NCI-H2171 treated with DMSO at 0.1 percent for 48 hours (cell line): ENCODE measurements at regions not wholly inside any gene's neighbourhood (a gene's known extent, or its start where the extent isn't known, plus 50 kb on each side); places are given as distances from the start of the nearest gene placed in this dataset.

Experiments used
- DNase-seq: peaks from one replicate; lab custom pipeline; 2025; lab: John Stamatoyannopoulos, UW

GRCh38 chr6:141677598-141678211 is 455.0 kb upstream of the GJE1 start:
- peak; percentile 48 for DNase-seq

DNA sequence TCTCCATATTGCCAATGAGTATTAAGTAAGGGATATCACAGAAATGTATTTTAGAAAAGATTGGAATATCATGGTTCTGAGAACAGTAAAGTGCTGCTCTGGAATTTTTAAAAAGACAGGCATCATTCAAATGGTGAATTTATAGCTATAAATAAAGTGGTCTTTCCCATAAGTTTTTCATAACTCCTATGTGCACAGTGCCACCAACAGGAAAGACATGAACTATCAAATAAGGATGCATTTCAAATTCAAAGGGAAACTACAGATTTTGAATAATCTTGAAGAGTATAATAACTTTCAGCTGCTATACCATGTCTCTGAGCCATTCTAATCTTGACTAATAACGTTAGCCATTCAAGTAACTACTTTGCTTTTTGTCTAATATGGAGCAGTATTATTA is 456.8 kb upstream of the GJE1 start:
- peak; percentile 15 for DNase-seq

DNA sequence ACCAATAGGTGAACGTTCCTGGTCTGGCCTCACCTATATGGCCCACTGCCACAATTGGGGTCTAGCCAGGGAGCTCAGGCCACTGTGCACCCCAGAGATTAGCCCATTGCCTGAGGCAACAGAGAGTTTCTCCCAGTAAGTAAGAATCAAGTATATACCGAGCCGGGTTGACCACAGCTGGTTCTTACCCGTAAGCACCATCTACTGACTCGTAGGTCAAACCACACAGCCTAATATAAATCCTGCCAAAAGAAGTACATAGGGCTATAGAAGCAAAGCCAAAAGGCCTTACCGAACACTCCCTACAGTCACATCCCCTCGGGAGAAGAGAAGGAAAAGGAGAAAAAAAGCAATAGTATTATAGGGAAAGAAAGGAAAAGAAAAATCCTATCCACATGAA is 463.6 kb upstream of the GJE1 start:
- DNase-seq, result no peak

GRCh38 chr6:141667580-141668309 is 465.0 kb upstream of the GJE1 start:
- DNase-seq, result no peak

GRCh38 chr6:141666187-141666586 is 466.5 kb upstream of the GJE1 start:
- DNase-seq, result no peak

- no peak for DNase-seq
Observed at GRCh38 chr6:141664744-141665143, 468.0 kb upstream of the GJE1 start.

- DNase-seq, result no peak
Observed at GRCh38 chr6:141659582-141659981, 473.1 kb upstream of the GJE1 start.

- no peak for DNase-seq
Observed at GRCh38 chr6:141658696-141659095, 474.0 kb upstream of the GJE1 start.

- no peak for DNase-seq
Observed at GRCh38 chr6:141657812-141658211, 474.9 kb upstream of the GJE1 start.

- DNase-seq, result peak; percentile 42
Observed at GRCh38 chr6:141653590-141653989, 479.1 kb upstream of the GJE1 start.

DNA sequence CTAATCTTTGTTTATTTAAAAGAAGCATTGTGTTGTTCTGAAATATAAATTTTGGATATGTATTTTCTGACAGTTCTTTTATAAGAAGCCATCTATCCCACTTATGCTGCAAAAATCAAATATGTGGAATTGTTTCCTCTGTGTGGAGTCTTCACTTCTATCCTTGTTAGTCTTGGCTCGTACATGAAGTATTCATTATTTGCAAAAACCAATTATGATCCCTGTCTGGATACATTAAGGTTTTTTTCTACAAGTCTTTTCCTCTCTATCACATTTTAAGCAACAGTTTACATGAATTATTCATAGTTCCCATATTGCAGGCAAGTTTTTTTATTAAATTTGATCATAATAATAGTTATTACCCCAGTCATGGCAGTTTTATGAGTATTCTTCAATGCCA is 490.8 kb upstream of the GJE1 start:
- no peak for DNase-seq

DNA sequence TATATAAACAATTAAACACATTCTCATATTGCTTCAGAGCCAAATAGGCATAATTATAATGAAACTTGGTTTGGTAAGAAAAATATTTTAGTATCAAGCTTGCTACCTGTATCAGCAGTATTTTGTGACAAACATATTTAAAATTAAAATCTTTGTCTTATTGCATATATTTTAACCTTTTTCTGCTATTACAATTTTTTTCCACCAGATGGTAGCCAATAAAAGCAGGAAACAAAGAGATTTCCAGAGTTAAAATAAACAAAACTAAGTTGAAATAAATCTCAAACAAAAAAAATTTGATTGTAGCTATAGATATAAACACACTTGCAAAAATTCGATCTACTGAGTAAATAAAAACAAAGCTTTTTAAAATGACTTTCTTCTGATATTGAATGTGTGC is 491.3 kb upstream of the GJE1 start:
- no peak for DNase-seq

- DNase-seq, result no peak
Observed at GRCh38 chr6:141635621-141636020, 497.1 kb upstream of the GJE1 start.

DNA sequence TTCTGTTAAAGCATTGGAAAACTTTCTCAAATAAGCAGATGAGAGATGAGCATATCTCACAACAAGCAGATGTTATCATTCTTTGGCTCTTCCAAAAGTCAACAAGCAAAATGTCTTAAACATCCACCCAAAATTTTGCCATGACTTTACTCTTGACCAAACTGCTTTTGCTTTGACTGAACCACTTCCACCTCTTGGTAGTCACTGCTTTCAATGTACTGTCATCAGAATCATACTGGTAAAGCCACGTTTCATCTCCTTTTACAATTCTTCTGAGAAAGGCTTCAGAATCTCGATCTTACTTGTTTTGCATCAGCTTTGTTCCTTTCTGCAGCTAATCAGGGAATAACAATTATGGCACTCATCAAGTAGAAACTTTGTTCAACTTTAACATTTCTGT is 498.5 kb upstream of the GJE1 start:
- DNase-seq, result no peak

GRCh38 chr6:141624301-141624700 is 508.4 kb upstream of the GJE1 start:
- DNase-seq, result no peak

DNA sequence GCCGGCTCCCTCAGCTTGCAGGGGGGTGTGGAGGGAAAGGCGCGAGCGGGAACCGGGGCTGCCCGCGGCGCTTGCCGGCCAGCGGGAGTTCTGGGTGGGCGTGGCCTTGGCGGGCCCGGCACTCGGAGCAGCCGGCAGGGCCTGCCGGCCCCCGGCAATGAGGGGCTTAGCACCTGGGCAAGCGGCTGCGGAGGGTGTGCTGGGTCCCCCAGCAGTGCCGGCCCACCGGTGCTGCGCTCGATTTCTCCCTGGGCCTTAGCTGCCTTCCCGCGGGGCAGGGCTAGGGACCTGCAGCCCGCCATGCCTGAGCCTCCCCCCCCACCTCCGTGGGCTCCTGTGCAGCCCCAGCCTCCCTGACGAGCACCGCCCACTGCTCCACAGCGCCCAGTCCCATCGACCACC is 514.5 kb upstream of the GJE1 start:
- no peak for DNase-seq

DNA sequence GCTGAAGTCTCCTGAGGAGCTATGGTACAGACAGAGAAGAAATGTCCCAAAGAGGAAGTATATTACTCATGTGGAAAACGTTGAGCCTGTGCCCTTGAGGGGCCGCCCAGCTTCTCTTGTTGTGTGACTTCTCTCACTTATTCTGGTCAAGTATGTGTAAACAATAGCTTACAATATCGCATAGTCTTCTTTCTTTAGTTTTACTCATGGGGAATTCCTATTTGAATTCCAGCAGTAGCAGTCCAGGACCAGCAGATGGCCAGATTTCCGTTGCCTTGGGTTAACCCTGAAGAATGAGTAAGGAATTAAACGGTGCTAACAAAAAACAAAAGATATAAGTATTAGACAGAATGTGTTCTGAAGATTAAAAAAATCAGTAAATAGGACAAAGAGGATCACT is 522.0 kb upstream of the GJE1 start:
- DNase-seq, result peak; percentile 16

GRCh38 chr6:141607956-141608355 is 524.8 kb upstream of the GJE1 start:
- DNase-seq, result no peak

GRCh38 chr6:141598487-141598886 is 534.2 kb upstream of the GJE1 start:
- no peak for DNase-seq

- DNase-seq, result no peak
Observed at GRCh38 chr6:141594874-141595273, 537.9 kb upstream of the GJE1 start.

GRCh38 chr6:141593311-141593710 is 539.4 kb upstream of the GJE1 start:
- no peak for DNase-seq

- no peak for DNase-seq
Observed at GRCh38 chr6:141587482-141588266, 545.1 kb upstream of the GJE1 start.

DNA sequence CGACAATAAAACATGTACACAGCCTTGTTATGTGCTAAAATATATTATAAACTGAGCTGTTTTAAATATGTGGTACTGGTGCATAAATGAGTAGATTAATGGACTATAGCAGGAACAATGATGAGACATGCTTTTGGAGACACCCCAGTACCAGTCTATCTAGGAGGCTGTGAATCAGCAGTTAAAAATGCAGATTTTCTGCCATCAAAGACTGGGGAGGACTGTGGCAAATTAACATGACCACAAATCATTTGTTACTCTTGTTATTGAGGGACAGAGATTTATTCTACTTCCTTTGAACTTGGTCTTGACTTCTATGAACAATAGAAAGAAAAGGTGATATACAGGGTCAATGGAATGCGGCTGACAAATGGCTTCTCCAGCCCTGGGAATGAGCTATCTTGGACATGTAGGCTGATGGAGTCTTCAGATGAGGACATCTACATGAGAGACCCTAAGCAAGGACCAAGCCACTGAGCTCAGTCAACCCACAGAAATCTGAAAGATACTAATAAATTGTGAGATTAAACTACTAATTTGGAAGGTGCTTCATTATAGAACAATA is 551.7 kb upstream of the GJE1 start:
- no peak for DNase-seq
